CD14-positive monocyte (primary cell): ENCODE measurements at regions not wholly inside any gene's neighbourhood (a gene's known extent, or its start where the extent isn't known, plus 50 kb on each side); places are given as distances from the start of the nearest gene placed in this dataset.

ENCODE experiments used
- DNase-seq, 3 donors: peaks; one replicate each; pipeline ENCODE4 v3.0.0-alpha.2; 2011 to 2022
- H2AFZ ChIP-seq: 2 replicates; pipeline ENCODE4 v1.6.0; 2012; ENCODE audit warnings: mild to moderate bottlenecking, low read depth, low read length, inconsistent platforms; ENCODE audit not compliant: insufficient read depth, poor library complexity, severe bottlenecking
- H3K27ac ChIP-seq, 2 donors: 1 replicate in 1 of 2; 2 replicates in 1 of 2; pipeline ENCODE4 v1.5.1; 2012 to 2013; ENCODE audit warnings: low read length in 2 of 2, control low read depth in 1 of 2, inconsistent platforms in 1 of 2, low read depth in 1 of 2, mild to moderate bottlenecking in 1 of 2
- H3K27me3 ChIP-seq, 2 donors: one replicate each; pipeline versions ENCODE4 v1.6.0 to v1.6.1; 2011 to 2013; ENCODE audit warnings: low read length in 2 of 2; ENCODE audit not compliant: control insufficient read depth in 2 of 2, insufficient read depth in 2 of 2
- H3K36me3 ChIP-seq, 2 donors: replicated peaks in 1 of 2; 1 replicate in 1 of 2; 2 replicates in 1 of 2; pipeline versions ENCODE4 v1.5.1 to v1.6.1; 2012 to 2013; ENCODE audit warnings: low read length in 2 of 2, control low read depth in 1 of 2, inconsistent platforms in 1 of 2, mild to moderate bottlenecking in 1 of 2; ENCODE audit not compliant: insufficient read depth in 2 of 2, control insufficient read depth in 1 of 2
- H3K4me1 ChIP-seq, 2 donors: 1 replicate in 1 of 2; 2 replicates in 1 of 2; pipeline versions ENCODE4 v1.5.1 to v1.6.1; 2012 to 2013; ENCODE audit warnings: low read length in 2 of 2, control low read depth in 1 of 2, inconsistent platforms in 1 of 2, mild to moderate bottlenecking in 1 of 2, moderate library complexity in 1 of 2; ENCODE audit not compliant: insufficient read depth in 2 of 2, control insufficient read depth in 1 of 2
- H3K4me2 ChIP-seq: replicated peaks from 2 replicates; pipeline ENCODE3; 2012; ENCODE audit warnings: low read length, moderate library complexity, mild to moderate bottlenecking; ENCODE audit not compliant: poor library complexity, severe bottlenecking; ENCODE audit errors: extremely low read depth
- H3K4me3 ChIP-seq, 3 experiments: fragments of 200-600 bp in 1 of 3; sonication (generic) in 1 of 3; replicated peaks in 1 of 3; 1 replicate in 2 of 3; 2 replicates in 1 of 3; pipeline ENCODE4 v1.5.1; 2011 to 2013; ENCODE audit warnings: low read length in 3 of 3, mild to moderate bottlenecking in 3 of 3, control low read depth in 2 of 3, low read depth in 2 of 3, inconsistent platforms in 1 of 3, moderate library complexity in 1 of 3
- H3K79me2 ChIP-seq: 2 replicates; pipeline ENCODE4 v1.6.0; 2012; ENCODE audit warnings: mild to moderate bottlenecking, control low read depth, inconsistent platforms, low read length, moderate library complexity; ENCODE audit not compliant: insufficient read depth
- H3K9ac ChIP-seq: 2 replicates; pipeline ENCODE4 v1.6.0; 2017; ENCODE audit warnings: low read length, mild to moderate bottlenecking; ENCODE audit not compliant: insufficient read depth, poor library complexity, severe bottlenecking
- H3K9me3 ChIP-seq, 2 donors: replicated peaks in 1 of 2; 1 replicate in 1 of 2; 2 replicates in 1 of 2; pipeline versions ENCODE4 v1.5.1 to v1.6.1; 2012 to 2013; ENCODE audit warnings: low read length in 2 of 2, control low read depth in 1 of 2; ENCODE audit not compliant: control insufficient read depth in 1 of 2, insufficient read depth in 1 of 2
- H4K20me1 ChIP-seq: 2 replicates; pipeline ENCODE4 v1.6.0; 2012; ENCODE audit warnings: mild to moderate bottlenecking, low read length, control low read depth, moderate library complexity; ENCODE audit not compliant: insufficient read depth
- H3K27ac Mint-ChIP-seq, 7 donors: one replicate each; pipeline ENCODE4 v1.8.0; 2020; ENCODE audit warnings: mild to moderate bottlenecking in 7 of 7, mixed read lengths in 7 of 7, moderate library complexity in 6 of 7, inconsistent platforms in 2 of 7
- H3K27me3 Mint-ChIP-seq, 3 donors: one replicate each; pipeline ENCODE4 v1.8.0; 2021 to 2022; ENCODE audit warnings: low read depth in 3 of 3, mild to moderate bottlenecking in 3 of 3, mixed read lengths in 3 of 3, moderate library complexity in 3 of 3, inconsistent platforms in 1 of 3
- H3K36me3 Mint-ChIP-seq, 2 donors: one replicate each; pipeline ENCODE4 v1.8.0; 2020; ENCODE audit warnings: mixed read lengths in 2 of 2, inconsistent platforms in 1 of 2, mild to moderate bottlenecking in 1 of 2
- H3K4me1 Mint-ChIP-seq: one replicate; pipeline ENCODE4 v1.8.0; 2020; ENCODE audit warnings: mild to moderate bottlenecking, mixed read lengths
- H3K4me3 Mint-ChIP-seq, 2 donors: one replicate each; pipeline ENCODE4 v1.8.0; 2020; ENCODE audit warnings: mild to moderate bottlenecking in 2 of 2, mixed read lengths in 2 of 2, moderate library complexity in 1 of 2
- H3K9me3 Mint-ChIP-seq, 7 donors: one replicate each; pipeline ENCODE4 v1.8.0; 2020 to 2022; ENCODE audit warnings: mixed read lengths in 7 of 7, mild to moderate bottlenecking in 6 of 7, moderate library complexity in 6 of 7, inconsistent platforms in 2 of 7
- CTCF ChIP-seq: fragments of 200-600 bp; IDR thresholded peaks from one replicate; pipeline ENCODE4 v1.8.0; 2022; ENCODE audit warnings: antibody characterized with exemption, mild to moderate bottlenecking
- WGBS: methylation state at CpG from one replicate; pipeline ENCODE4 v1.1.5; 2013; ENCODE audit warnings: missing lambda C conversion rate; ENCODE audit not compliant: insufficient coverage; 5-methylcytosine and 5-hydroxymethylcytosine counted together
- intact Hi-C, 2 donors: fragments of 100-400 bp; cut with micrococcal nuclease; formaldehyde crosslinking; loops; one replicate each; pipeline versions ENCODE4 v1.15.0 to v1.15.1; 2023

- intact Hi-C loops = no loop called here
- H3K27me3 ChIP-seq = no peaks in the 10 kb centered on the region
- 80% methylated on average over 1 of the region's 5 CpGs for WGBS
- H3K4me1 ChIP-seq = no peaks in the 10 kb centered on the region
- no peak for DNase-seq
- H3K4me1 Mint-ChIP-seq = no peaks in the 10 kb centered on the region
- no peak overlapping the region for H2AFZ ChIP-seq
- H3K9me3 ChIP-seq = peaks cover 5 to 7% of the 10 kb centered on the region in 2 donors
- H3K4me3 ChIP-seq = no peak overlapping the region
- H3K79me2 ChIP-seq = no peaks in the 10 kb centered on the region
- no peaks in the 10 kb centered on the region for H4K20me1 ChIP-seq
- no peak for TF ChIP-seq CTCF
- peaks cover 0 to 3% (median 1%) of the 10 kb centered on the region in 3 donors for H3K27me3 Mint-ChIP-seq
- no peak overlapping the region for H3K4me3 Mint-ChIP-seq
- H3K27ac ChIP-seq = no peak overlapping the region
- no peaks in the 10 kb centered on the region for H3K36me3 ChIP-seq
- no peak overlapping the region for H3K9ac ChIP-seq
- no peak overlapping the region for H3K27ac Mint-ChIP-seq
- H3K9me3 Mint-ChIP-seq = peaks cover 1 to 12% (median 5%) of the 10 kb centered on the region in 7 donors
- H3K36me3 Mint-ChIP-seq = no peaks in the 10 kb centered on the region
- H3K4me2 ChIP-seq = no peak overlapping the region
These were observed 624.3 kb upstream of the LMCD1 start for GRCh38 chr3:7877312-7877711.

DNA sequence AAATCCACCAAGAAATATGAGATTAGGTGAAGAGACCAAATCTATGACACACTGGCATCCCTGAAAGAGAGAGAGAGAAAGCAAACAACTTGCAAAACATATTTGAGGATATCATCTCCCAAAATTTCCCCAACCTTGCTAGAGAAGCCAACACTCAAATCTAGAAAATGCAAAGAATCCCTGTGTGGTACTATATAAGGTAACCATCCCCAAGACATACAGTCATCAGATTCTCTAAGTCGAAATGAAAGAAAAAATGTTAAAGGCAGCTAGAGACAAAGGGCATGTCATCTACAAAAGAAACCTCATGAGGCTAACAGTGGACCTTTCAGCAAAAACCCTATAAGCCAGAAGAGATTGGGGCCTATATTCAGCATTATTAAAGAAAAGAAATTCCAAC is 622.1 kb upstream of the LMCD1 start:
- no peaks in the 10 kb centered on the region for H4K20me1 ChIP-seq
- no peak for DNase-seq
- H3K27me3 Mint-ChIP-seq = peaks cover 0 to 3% (median 1%) of the 10 kb centered on the region in 3 donors
- 100% methylated on average over 1 of the region's 1 CpG for WGBS
- H3K27ac Mint-ChIP-seq = no peak overlapping the region
- H2AFZ ChIP-seq = no peak overlapping the region
- H3K27ac ChIP-seq = no peak overlapping the region
- no peaks in the 10 kb centered on the region for H3K36me3 Mint-ChIP-seq
- peaks cover 3 to 14% (median 11%) of the 10 kb centered on the region in 7 donors for H3K9me3 Mint-ChIP-seq
- no peak overlapping the region for H3K4me2 ChIP-seq
- no peaks in the 10 kb centered on the region for H3K4me1 Mint-ChIP-seq
- no peak overlapping the region for H3K4me3 ChIP-seq
- no peak overlapping the region for H3K9ac ChIP-seq
- H3K79me2 ChIP-seq = no peaks in the 10 kb centered on the region
- no peaks in the 10 kb centered on the region for H3K4me1 ChIP-seq
- no peaks in the 10 kb centered on the region for H3K36me3 ChIP-seq
- TF ChIP-seq CTCF = no peak
- H3K4me3 Mint-ChIP-seq = no peak overlapping the region
- peaks cover 7 to 14% of the 10 kb centered on the region in 2 donors for H3K9me3 ChIP-seq
- no peaks in the 10 kb centered on the region for H3K27me3 ChIP-seq
- intact Hi-C loops = no loop called here
